Activated gamma-delta T cell treated with Interleukin-2 at 50 U/mL for 16 hours (primary cell): ENCODE measurements at regions not wholly inside any gene's neighbourhood (a gene's known extent, or its start where the extent isn't known, plus 50 kb on each side); places are given as distances from the start of the nearest gene placed in this dataset.
"Not testable (repeated sequence)": the region's sequence is repeated elsewhere in the genome, so short reads cannot be mapped to it uniquely, and the experiment has no call there.

Experiments used
- DNase-seq: peaks from one replicate; pipeline ENCODE4 v3.0.0-alpha.2; 2020

DNA sequence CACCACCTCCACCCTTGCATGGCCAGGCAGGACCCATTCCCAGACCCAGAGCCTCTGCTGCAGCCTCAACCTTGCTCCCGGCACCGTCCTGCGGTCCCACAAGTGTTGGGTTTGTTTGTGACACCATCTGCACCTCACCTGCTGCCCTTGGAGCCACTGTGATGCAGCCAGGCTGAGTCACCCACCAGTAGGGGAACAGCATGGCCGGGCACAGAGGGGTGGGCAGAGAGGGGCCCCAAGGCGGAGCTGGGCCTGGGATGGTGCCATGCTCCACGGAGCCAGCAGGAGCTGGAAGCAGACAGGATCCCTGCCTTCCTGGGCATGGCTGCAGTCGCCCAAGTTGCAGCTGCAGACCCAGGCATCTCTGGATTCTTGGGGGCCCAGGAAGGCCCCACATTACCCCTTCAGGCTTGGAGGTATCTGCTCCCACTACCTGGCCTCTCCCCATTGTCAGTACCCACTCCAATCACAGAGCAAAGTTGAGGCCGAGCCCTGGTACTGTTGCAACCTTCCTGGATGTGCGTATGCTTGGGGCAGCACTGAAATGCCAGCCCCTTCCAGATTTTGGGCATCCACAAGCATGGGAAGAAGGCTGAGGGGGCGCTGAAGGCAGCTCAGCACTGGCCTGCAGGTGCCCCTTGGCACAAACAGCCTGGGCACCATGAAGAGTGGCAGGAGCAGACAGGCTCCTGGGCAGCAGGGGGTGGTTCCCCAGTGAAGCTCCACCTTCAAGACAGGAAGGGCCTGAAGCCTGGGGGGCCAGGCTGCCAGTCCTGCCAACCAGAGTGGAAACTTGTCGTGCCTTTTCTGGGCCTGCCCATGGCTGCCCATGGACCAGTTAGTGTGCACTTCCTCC, 172.8 kb downstream of the MATN1 start:
- no peak for DNase-seq

DNA sequence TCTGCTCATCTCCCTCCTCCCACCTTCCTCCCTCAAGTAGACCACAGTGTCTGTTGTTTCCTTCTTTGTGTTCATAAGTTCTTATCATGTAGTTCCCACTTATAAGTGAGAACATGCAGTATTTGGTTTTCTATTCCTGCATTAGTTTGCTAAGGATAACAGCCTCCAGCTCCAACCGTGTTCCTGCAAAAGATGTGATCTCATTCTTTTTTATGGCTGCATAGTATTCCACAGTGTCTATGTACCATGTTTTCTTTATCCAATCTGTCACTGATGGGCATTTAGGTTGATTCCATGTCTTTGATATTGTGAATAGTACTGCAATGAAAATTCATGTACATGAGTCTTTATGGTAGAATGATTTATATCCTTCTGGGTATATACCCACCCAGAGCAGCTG, 173.5 kb downstream of the MATN1 start:
- not testable (repeated sequence) for DNase-seq

DNA sequence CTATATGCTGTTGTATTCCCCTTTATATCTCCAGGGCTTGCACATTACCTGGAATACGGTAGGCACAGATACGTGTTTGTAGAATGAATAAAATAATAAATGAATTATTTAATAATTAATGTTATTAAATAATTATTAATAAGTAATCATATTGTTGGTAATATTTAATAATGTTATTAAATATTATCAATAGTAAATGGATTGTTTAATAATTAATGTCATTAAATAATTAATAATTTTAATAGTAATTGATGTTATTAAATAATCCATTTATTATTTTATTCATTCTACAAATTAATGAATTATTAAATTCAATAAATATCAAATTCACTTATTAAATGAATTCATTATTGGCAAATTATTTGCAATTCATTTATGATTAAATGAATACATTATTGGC, 175.1 kb downstream of the MATN1 start:
- no peak for DNase-seq

DNA sequence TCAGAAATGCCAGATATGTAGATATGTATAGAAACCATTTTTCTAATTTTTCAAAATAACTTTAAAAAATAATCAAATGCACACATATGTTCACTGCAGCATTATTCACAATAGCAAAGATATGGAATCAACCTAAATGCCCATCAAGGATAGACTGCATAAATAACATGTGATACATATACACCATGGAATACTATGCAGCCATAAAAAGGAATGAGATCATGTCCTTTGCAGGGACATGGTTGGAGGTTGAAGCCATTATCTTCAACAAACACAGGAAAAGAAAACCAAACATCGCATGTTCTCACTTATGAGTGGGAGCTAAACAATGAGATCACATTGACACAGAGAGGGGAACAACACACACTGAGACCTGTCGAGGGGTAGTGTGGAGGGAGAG, 176.1 kb downstream of the MATN1 start:
- DNase-seq, result not testable (repeated sequence)

DNA sequence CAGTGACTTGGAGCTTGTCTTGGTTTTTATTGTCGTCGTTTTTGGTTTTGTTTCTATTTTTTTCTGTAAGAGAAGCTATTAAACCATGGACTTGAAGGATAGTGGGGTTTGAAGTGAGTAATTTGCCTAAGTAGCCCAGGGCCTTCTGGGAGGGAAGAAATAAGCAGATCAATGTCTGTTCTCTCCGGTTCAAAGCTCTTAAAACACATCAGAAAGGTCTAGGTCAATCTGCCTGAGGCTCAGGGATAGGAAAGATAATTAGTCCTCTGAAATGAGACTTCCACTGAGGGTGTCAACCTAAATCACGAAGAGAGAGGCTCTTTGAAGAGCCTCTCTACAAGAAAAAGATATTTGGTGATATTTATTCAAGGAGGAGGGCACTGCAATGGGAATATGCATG, 178.0 kb downstream of the MATN1 start:
- no peak for DNase-seq

DNA sequence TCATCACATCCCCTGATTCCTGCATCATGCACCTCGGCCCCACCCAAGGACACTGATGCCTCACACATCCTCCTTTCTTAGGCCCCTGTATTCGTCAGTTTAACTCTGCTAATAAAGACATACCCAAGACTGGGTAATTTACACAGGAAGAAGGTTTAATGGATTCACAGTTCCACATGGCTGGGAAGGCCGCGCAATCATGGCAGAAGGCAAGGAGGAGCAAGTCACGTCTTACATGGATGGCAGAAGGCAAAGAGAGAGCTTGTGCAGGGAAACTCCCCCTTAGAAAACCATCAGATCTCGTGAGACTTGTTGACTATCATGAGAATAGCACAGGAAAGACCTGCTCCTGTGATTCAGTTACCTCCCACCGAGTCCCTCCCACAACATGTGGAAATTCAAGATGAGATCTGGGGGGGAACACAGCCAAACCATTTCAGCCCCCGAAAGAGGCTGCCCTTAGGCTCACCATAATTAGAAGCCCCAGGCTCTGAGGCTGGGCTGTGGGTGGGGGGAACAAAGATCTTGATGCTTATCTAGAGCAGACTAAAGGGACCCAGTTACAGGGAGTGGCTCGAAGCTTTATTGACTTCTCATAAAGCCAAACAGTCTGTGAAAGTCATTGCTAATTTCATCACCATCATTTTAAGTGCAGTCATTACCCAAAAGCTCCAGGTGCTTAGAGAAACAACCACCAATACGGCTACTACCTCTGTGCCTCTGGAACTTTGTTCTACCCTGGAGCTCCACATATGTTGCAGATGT, 181.5 kb downstream of the MATN1 start:
- DNase-seq, result no peak

DNA sequence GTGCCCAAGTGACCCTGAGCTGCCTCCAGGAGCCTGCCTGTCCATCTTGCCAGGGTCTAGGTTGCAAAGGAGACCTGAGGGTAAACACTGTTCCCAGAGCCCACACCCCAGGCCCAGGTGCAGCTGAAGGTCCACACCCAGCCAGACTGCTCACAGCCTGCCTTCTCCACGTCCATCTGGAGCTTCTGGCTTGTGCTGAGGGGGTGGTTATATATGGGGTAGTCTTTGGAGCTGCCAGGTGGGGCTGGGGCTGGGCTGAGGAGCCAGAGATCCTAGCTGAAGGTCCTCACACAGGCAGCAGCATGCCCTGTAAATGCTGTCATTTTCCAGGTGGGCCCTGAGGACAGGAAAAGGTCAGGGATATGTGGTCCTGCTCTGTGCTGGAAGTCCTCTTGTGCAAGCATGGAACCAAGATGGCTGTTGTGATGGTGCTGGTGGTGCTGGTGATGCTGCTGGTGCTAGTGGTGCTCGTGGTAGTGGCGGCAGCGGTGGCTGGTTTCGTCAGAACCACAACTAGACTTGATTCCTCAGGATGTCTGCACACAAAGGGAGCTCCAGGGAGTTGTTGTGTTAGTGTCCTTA, 182.7 kb downstream of the MATN1 start:
- no peak for DNase-seq

DNA sequence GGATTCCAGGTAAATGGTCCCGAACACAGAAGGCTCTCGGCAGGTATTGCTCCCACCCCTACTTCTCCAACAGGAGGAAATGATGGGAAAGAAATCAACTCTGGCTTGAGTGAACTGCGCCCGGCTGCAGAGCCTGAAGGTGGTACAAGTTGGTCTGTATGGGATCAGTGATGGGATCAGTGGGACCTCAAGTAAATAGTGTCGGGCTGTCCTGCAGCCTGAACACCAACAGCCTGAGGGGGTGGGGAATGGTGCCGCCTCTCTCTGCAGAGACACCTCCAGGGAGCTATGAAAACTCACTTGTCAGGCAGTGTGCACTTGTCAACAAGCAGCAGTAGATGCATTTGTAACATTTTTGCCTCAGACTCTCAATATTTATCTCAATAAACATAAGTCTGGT, 183.5 kb downstream of the MATN1 start:
- DNase-seq, result no peak

DNA sequence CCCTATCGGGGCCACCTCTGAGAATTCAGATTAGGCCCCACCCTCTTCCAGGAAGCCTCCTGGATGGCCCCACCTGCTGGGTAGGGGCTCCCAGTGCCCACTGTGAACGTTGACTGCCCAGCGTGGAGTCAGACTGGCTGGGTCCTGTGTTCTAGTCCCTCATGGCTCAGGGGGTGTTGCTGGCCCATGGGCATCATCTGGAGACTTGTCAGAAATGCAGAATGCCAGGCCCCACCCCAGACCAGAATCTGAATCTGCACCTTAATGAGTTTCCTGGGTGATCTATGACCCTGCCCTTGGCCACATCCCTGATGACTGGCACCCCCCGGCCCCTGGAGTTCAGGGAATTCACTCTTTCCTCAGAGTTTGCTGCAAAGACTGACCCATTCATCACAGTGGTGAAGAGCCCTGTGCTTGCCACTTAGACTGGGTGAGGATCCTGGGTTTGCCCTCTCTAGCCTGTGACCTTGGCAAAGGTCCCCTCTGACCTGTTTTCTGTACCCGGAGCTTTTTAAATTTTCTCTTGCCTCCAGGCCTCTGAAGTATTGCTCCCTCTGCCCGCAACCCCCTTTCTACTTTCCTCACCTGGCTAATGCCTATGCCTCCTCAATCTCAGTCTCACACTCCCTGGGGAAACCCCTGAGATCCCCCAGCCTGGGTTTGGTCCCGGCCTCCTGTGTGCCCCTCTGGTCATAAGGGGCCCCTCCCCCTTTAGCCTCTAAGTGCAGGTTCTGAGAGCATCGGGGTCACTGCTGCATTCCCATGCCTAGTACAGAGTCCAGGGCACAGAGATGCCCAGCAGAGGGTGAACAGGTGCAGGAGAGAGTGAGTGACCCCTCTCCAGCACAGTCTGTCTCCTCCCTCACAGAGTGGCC, 184.2 kb downstream of the MATN1 start:
- DNase-seq, result no peak

DNA sequence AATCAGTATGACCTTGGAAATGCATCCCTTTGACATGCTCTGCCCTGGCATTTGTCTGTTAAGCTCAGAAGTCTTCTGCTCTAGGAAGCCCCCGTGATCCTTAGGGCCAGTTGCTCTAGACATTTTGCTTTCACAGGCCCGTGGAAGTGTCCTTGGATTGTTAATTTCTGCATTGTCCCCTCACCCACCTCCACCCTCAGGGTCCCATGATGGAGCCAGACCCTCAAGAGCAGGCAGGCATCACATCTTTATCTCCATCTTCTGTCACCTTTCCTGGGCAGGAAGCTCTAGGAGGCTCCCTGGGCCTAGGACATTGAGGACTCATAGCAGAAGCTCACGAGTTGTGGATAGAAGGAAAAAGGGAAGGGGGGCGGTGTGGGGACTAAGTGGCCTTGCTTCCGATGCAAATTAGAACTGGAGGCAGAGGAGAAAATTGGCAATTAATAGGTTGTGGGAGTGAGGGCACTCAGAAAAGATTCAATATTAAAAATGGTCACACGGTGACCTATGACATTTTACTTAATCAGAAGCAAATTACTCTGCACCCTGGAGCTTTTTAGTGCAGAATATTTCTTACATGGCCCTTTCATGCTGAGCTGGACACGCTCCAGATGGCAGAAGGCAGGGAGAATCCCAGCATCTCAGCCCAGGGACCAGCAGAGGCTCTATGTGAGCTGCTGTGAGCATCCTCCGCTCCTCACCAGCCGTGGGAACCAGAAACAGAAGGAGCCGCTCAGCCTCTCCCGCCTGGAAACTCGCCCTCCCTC, 185.0 kb downstream of the MATN1 start:
- no peak for DNase-seq

DNA sequence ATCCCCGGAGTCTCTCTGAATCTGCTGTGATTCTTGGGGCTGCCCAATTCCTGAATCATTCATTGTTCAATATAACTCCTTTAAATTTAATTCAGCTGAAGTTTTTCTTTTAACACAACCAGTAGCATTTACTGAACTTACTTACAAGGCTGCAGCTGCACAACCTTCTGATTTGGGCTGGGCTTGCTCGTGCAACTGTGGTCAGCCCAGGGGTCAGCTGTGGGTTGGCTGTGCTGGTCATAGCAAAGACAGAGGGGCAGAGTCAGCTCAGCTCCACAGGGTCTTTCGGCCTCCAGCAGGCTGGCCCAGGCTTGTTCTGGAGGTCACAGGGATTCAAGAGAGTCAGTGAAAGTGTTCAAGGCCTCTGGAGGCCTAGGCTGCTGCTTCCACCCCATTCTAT, 186.1 kb downstream of the MATN1 start:
- no peak for DNase-seq

DNA sequence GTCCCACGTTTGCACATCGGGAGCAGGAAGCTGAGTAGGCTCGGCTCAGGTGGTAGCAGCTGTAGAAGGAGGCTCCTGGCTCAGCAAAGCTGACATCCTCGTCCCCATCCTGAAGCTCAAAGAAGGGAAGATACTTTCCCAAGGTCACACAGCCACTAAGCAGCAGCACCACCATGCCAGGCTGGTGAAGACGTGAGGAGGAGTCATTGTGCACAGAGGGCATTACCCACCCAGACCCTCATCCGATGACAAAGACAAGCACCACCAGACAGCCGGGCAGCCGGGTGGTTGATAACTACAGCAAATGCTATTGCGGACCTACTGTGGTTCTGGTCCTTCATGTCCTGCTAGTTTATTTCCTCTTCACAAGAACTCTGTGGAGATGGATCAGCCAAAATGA, 186.9 kb downstream of the MATN1 start:
- DNase-seq, result no peak

DNA sequence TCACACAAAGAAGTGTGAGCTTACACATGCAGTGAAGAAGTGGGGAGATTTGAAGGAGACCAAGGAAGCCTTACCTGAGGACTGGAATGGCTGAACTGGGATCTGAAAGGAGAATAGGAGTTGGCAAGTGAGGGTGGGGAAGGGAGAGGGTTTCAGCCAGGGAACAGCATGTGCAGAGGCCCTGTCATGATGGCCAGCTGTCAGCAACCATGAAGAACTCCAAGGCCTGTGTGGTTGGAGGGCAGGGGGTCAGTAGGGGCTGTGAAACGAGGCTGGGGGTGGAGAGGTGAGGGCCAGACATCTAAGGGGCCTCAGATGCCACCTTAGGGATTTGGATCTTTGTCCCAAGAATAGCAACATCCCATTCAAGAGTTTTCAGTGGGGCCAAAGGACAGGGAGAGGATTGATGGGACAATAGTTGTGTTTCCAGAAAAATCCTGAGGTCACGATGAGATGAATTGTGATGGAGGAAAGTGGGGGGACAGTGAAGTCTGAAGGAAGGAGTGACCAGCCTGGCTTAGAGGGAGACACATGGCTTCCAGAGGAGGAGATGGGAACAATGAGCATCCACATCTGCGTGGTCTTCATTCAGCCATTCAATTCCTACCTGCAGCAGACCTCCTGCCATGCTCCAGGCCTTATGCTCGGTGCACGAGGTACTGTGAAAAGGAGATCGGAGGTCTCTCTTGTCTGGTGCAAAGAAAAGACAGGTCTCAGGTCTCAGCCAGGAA, 187.6 kb downstream of the MATN1 start:
- DNase-seq, result no peak

DNA sequence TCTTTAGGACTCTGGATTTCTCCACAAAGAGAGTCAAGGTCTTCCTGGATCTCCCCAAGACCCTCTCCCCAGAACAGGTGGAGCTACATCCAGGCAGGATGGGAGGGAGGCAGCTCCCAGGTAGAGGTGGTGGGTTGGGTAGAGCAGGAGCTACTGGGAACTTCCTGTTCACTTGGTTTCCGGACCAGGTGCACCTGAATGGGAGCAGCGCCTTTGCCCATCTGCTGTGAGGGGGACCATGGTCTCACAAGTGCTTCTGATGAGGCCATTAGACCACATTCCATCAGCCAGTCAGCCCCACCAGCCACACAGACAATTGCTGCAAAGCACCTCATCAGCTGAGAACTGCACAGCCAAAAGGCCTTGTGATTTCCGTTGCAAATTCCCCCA, 188.8 kb downstream of the MATN1 start:
- no peak for DNase-seq

DNA sequence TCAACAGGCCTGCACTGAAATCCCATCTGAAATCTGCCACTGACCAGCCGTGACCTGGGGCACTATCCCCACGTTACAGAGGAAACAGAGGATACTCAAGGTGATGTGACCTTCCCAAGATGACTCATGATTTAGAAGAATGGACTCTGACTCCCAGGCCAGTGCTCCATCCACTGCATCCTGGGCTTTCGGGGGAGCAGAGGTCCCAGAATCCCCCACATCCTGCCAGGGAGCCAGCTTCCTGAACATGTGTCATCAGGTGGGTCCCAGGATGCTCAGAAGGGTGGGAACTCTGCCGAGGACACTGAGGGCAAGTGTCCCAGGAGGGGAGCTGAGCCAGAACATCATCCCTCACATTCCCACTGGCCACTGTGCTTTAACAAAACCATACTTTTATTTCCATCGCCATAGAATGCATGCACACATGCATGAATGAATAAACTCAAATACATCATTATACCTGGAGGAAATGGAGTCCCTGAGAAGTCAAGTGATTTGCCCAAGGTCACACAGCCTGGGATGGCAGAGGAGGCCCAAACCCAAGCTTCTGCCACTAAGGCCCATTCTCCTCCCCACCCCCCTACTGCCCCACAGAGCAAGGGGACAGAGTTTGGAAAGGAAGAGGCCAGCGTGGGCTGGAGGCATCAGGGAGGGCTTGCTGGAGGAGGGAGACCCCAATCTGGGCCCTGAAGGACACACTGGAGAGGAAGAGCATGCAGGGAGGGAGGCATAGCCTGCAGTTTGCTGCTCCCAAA, 189.4 kb downstream of the MATN1 start:
- DNase-seq, result no peak

DNA sequence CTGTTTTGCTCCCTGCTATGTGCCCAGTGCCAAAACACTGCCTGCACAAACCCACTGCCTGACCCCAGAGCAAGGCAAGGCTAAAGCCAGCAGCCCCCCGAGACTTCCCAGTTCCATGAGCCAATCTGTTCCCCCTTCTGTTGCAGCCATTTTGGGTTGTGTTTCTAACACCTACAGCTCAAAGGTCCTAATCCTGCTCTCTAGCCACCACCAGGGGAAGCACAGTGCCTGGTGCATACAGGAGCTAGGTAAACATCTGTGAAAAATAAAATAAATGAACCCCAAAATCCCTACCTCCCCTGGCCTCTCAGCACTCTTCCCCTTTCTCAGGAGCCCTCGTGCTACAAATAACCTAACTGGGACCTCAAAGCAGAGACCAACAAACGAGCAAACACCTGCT, 190.2 kb downstream of the MATN1 start:
- no peak for DNase-seq

DNA sequence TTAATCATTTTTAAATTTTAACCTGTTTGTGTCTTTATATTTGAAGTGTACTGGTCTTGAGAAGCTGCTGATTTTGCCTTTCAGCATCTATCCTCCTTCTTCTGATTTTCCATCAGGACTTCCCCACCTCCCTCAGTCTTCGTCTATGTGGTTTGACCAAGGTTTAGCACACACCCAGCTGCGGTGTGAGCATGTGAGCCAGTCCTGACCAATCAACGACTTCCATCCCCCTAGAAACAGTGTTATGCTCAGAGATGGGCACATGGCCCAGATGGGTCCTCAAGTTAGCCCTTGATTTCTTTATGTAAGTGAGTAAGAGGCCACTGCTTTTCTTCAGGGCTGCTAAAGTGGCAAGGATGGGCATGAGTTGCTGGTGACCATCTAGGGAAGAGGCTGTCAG, 190.8 kb downstream of the MATN1 start:
- no peak for DNase-seq

DNA sequence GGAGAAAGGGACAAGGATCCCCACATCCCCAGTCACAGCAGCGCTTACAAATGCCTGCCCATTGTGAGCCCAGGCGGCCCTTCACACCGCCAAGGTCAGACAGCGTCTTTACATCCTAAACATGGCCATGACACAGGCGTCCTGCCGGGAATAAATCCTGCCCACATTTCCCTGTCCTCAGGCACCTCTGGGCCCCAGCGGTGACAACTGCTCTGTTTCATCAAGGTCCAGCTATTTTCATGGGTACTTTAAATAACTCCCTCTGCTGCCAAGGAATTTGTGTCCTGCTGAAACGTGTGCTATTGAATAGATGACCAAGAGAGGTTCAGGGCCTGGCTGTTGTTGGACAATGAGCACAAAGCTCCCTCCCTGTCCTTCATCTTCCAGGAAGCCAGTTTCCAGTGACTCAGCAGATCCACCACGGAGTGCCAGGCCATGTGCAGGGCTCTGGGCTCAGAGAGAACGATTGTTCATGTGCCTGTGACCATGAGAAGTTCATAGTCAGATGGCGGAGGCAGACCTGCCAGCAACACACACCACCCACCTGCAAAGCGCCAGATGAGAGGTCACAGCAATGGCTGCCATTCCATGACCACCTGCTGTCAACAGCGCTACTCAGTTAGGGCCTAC, 195.8 kb downstream of the MATN1 start:
- no peak for DNase-seq

DNA sequence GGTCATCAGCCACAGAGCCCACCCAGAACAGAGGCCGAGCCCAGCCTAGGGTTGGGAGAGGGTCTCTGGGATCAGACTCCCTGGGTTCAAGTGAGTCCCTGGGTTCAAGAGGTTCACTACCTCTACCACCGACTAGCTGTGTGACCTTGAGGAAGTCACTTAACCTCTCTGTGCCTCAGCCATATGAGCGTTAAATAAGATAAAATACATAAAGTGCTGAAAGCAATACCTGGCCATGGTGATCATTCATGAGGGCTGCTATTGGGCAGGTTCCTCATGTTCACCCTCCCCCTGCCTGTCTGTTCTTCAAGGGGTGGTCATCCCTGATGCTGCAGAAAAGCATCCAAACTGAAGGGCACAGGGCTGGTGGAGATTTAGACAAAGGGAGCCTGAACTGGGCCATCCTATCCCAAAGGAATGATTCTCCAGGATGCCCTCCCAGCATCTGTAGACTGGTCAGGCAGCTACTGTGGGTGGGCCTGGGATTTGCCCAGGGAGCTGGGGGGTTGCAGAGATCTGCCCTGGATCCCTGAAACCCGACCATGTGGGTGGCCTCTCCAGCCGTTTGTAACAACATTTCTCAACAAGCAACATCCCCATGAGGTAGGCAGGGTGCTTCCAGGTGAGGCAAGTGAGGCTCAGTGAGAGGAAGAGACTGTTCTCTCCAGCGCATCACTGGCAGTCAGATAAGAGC, 196.6 kb downstream of the MATN1 start:
- DNase-seq, result no peak
